Activated CD4-positive, CD25-positive, alpha-beta regulatory T cell treated with anti-CD3 and anti-CD28 coated beads, Interleukin-2, amount 50 U/mL, for 72 hours (primary cell): ENCODE measurements at regions not wholly inside any gene's neighbourhood (a gene's known extent, or its start where the extent isn't known, plus 50 kb on each side); places are given as distances from the start of the nearest gene placed in this dataset.

ENCODE experiments used
- DNase-seq: peaks from one replicate; pipeline ENCODE4 v3.0.0; 2021

- DNase-seq, result no peak
Measured at GRCh38 chr5:124644138-124644537, 102.3 kb downstream of the ZNF608 start.

GRCh38 chr5:124643336-124643735, 103.1 kb downstream of the ZNF608 start:
- no peak for DNase-seq

- no peak for DNase-seq
Measured at GRCh38 chr5:124642151-124642550, 104.3 kb downstream of the ZNF608 start.

- no peak for DNase-seq
Measured at GRCh38 chr5:124641154-124641792, 105.2 kb downstream of the ZNF608 start.

- no peak for DNase-seq
Measured at GRCh38 chr5:124639095-124639665, 107.3 kb downstream of the ZNF608 start.

GRCh38 chr5:124637011-124637410, 109.4 kb downstream of the ZNF608 start:
- DNase-seq, result no peak

GRCh38 chr5:124634741-124635323, 111.6 kb downstream of the ZNF608 start:
- no peak for DNase-seq

GRCh38 chr5:124634228-124634739, 112.2 kb downstream of the ZNF608 start:
- DNase-seq, result no peak

GRCh38 chr5:124633209-124633608, 113.2 kb downstream of the ZNF608 start:
- DNase-seq, result no peak

- no peak for DNase-seq
Measured at GRCh38 chr5:124631874-124632550, 114.4 kb downstream of the ZNF608 start.

- DNase-seq, result no peak
Measured at GRCh38 chr5:124630767-124631704, 115.4 kb downstream of the ZNF608 start.

- DNase-seq, result no peak
Measured at GRCh38 chr5:124628721-124629596, 117.5 kb downstream of the ZNF608 start.

GRCh38 chr5:124627815-124628595, 118.4 kb downstream of the ZNF608 start:
- DNase-seq, result no peak

GRCh38 chr5:124626053-124626452, 120.4 kb downstream of the ZNF608 start:
- no peak for DNase-seq

GRCh38 chr5:124623265-124623664, 123.2 kb downstream of the ZNF608 start:
- no peak for DNase-seq

GRCh38 chr5:124622851-124623250, 123.6 kb downstream of the ZNF608 start:
- no peak for DNase-seq

GRCh38 chr5:124621279-124621678, 125.2 kb downstream of the ZNF608 start:
- DNase-seq, result no peak

GRCh38 chr5:124620743-124621142, 125.7 kb downstream of the ZNF608 start:
- no peak for DNase-seq

GRCh38 chr5:124619121-124619520, 127.3 kb downstream of the ZNF608 start:
- no peak for DNase-seq

- DNase-seq, result no peak
Measured at GRCh38 chr5:124617787-124618186, 128.7 kb downstream of the ZNF608 start.
